H1 (cell line): ENCODE measurements at regions not wholly inside any gene's neighbourhood (a gene's known extent, or its start where the extent isn't known, plus 50 kb on each side); places are given as distances from the start of the nearest gene placed in this dataset.

Experiments used
- CTCF ChIA-PET: fragments of 300-600 bp; sonication (Branson Sonifier 250); formaldehyde crosslinking; loops from one replicate; lab custom pipeline; 2021; ENCODE audit not compliant: partially characterized antibody; lab: Charles Lee
- POLR2A ChIA-PET: fragments of 300-600 bp; sonication (Branson Sonifier 250); formaldehyde crosslinking; loops from one replicate; lab custom pipeline; 2021; ENCODE audit warnings: inconsistent platforms; ENCODE audit not compliant: partially characterized antibody; lab: Charles Lee
- DNase-seq, 2 experiments: peaks; one replicate each; pipeline versions ENCODE4 v3.0.0 to v3.0.0-alpha.2; 2010 to 2022; ENCODE audit warnings: low spot score in 2 of 2, low read depth in 1 of 2, mixed read lengths in 1 of 2
- FAIRE-seq: peaks from 2 replicates; lab custom pipeline; 2011; peaks lifted over from hg19 to GRCh38; lab: Jason Lieb, UNC
- H2AFZ ChIP-seq: 2 replicates; pipeline ENCODE4 v1.8.1; 2012; ENCODE audit warnings: low read length, inconsistent platforms
- H2AK5ac ChIP-seq: 2 replicates; pipeline ENCODE4 v1.6.1; 2013; ENCODE audit warnings: low read depth, low read length
- H2BK120ac ChIP-seq: replicated peaks from 2 replicates; pipeline ENCODE3; 2013; ENCODE audit warnings: low read depth, low read length, inconsistent platforms
- H2BK12ac ChIP-seq: 2 replicates; pipeline ENCODE4 v1.6.1; 2013; ENCODE audit warnings: low read depth, low read length
- H2BK15ac ChIP-seq: 2 replicates; pipeline ENCODE4 v1.6.1; 2013; ENCODE audit warnings: low read length
- H2BK20ac ChIP-seq: 2 replicates; pipeline ENCODE4 v1.6.1; 2013; ENCODE audit warnings: low read length
- H2BK5ac ChIP-seq: 2 replicates; pipeline ENCODE4 v1.6.1; 2013; ENCODE audit warnings: low read depth, low read length
- H3K14ac ChIP-seq: 2 replicates; pipeline ENCODE4 v1.6.1; 2013; ENCODE audit warnings: inconsistent platforms; ENCODE audit not compliant: insufficient read length
- H3K18ac ChIP-seq: 2 replicates; pipeline ENCODE4 v1.6.1; 2013; ENCODE audit warnings: low read length; ENCODE audit errors: extremely low read depth
- H3K23ac ChIP-seq: 2 replicates; pipeline ENCODE4 v1.6.1; 2013; ENCODE audit warnings: inconsistent platforms; ENCODE audit not compliant: insufficient read length
- H3K23me2 ChIP-seq: 2 replicates; pipeline ENCODE4 v1.6.1; 2013; ENCODE audit warnings: low read depth, low read length
- H3K27ac ChIP-seq: 2 replicates; pipeline ENCODE4 v1.6.1; 2011; ENCODE audit warnings: low read depth, low read length, inconsistent platforms
- H3K27me3 ChIP-seq, 4 experiments: replicated peaks in 1 of 4; 1 replicate in 1 of 4; 2 replicates in 3 of 4; pipeline versions ENCODE4 v1.6.1 to v1.8.1; 2011 to 2013; ENCODE audit warnings: low read length in 3 of 4, mild to moderate bottlenecking in 3 of 4, inconsistent platforms in 2 of 4, mixed read lengths in 2 of 4, moderate library complexity in 1 of 4; ENCODE audit not compliant: control insufficient read depth in 3 of 4, insufficient read depth in 3 of 4; ENCODE audit errors: extremely low read depth in 1 of 4
- H3K36me3 ChIP-seq, 4 experiments: 2 replicates each; pipeline versions ENCODE4 v1.6.1 to v1.8.1; 2011 to 2013; ENCODE audit warnings: mild to moderate bottlenecking in 4 of 4, low read length in 3 of 4, moderate library complexity in 2 of 4, control low read depth in 1 of 4, inconsistent platforms in 1 of 4; ENCODE audit not compliant: insufficient read depth in 4 of 4, control insufficient read depth in 2 of 4
- H3K4ac ChIP-seq: replicated peaks from 2 replicates; pipeline ENCODE3; 2013; ENCODE audit warnings: low read length, low read depth, mixed read lengths, inconsistent platforms; ENCODE audit not compliant: insufficient read length
- H3K4me1 ChIP-seq, 4 experiments: replicated peaks in 1 of 4; 1 replicate in 1 of 4; 2 replicates in 3 of 4; pipeline versions ENCODE4 v1.6.1 to v1.8.1; 2011 to 2013; ENCODE audit warnings: low read length in 3 of 4, inconsistent platforms in 2 of 4, mixed read lengths in 1 of 4; ENCODE audit not compliant: insufficient read depth in 4 of 4, control insufficient read depth in 3 of 4
- H3K4me2 ChIP-seq, 2 experiments: 2 replicates each; pipeline versions ENCODE4 v1.6.1 to v1.8.1; 2011 to 2013; ENCODE audit warnings: low read depth in 2 of 2, low read length in 2 of 2, control low read depth in 1 of 2, inconsistent platforms in 1 of 2, mild to moderate bottlenecking in 1 of 2; ENCODE audit not compliant: insufficient read depth in 1 of 2
- H3K4me3 ChIP-seq, 4 experiments: fragments of 200-600, 300-600 bp in 1 of 4; sonication (generic), shearing (Covaris generic), sonication (Bioruptor Twin) in 1 of 4; 2 replicates each; pipeline versions ENCODE4 v1.5.1 to v1.8.1; 2011 to 2016; ENCODE audit warnings: low read length in 4 of 4, low read depth in 3 of 4, control low read depth in 2 of 4, inconsistent platforms in 2 of 4, mild to moderate bottlenecking in 2 of 4, mixed read lengths in 1 of 4, moderate library complexity in 1 of 4; ENCODE audit not compliant: insufficient read depth in 2 of 4; ENCODE audit errors: extremely low read depth in 1 of 4
- H3K56ac ChIP-seq: replicated peaks from 2 replicates; pipeline ENCODE3; 2013; ENCODE audit warnings: low read depth, mild to moderate bottlenecking, mixed read lengths, low read length, inconsistent platforms; ENCODE audit not compliant: insufficient read length
- H3K79me1 ChIP-seq: 2 replicates; pipeline ENCODE4 v1.6.1; 2013; ENCODE audit warnings: low read depth, low read length, control low read depth
- H3K79me2 ChIP-seq, 2 experiments: 2 replicates each; pipeline versions ENCODE4 v1.6.1 to v1.8.1; 2012 to 2013; ENCODE audit warnings: low read length in 2 of 2, mild to moderate bottlenecking in 2 of 2, inconsistent platforms in 1 of 2; ENCODE audit not compliant: insufficient read depth in 2 of 2, control insufficient read depth in 1 of 2
- H3K9ac ChIP-seq, 4 experiments: replicated peaks in 1 of 4; 1 replicate in 1 of 4; 2 replicates in 3 of 4; pipeline versions ENCODE4 v1.6.1 to v1.8.1; 2011 to 2013; ENCODE audit warnings: low read depth in 3 of 4, low read length in 3 of 4, control low read depth in 2 of 4, mild to moderate bottlenecking in 2 of 4, moderate library complexity in 2 of 4, inconsistent platforms in 1 of 4; ENCODE audit errors: extremely low read depth in 1 of 4
- H3K9me3 ChIP-seq, 2 experiments: 2 replicates each; pipeline versions ENCODE4 v1.6.1 to v1.8.1; 2012 to 2013; ENCODE audit warnings: mild to moderate bottlenecking in 2 of 2, moderate library complexity in 2 of 2, control low read depth in 1 of 2, inconsistent platforms in 1 of 2, low read depth in 1 of 2, low read length in 1 of 2, mixed read lengths in 1 of 2; ENCODE audit not compliant: insufficient read depth in 2 of 2
- H4K20me1 ChIP-seq, 2 experiments: replicated peaks in 1 of 2; 2 replicates each; pipeline versions ENCODE3 to v1.8.1; 2011 to 2013; ENCODE audit warnings: inconsistent platforms in 2 of 2, low read length in 2 of 2, mild to moderate bottlenecking in 1 of 2; ENCODE audit not compliant: insufficient read depth in 2 of 2, control insufficient read depth in 1 of 2
- H4K5ac ChIP-seq: 2 replicates; pipeline ENCODE4 v1.6.1; 2013; ENCODE audit warnings: low read length, low read depth, mixed read lengths, inconsistent platforms; ENCODE audit not compliant: insufficient read length
- H4K8ac ChIP-seq: 2 replicates; pipeline ENCODE4 v1.8.0; 2013; ENCODE audit warnings: mild to moderate bottlenecking, moderate library complexity, low read length, inconsistent platforms; ENCODE audit not compliant: insufficient read depth; ENCODE audit errors: extremely low read depth
- H4K91ac ChIP-seq: replicated peaks from 2 replicates; pipeline ENCODE3; 2013; ENCODE audit warnings: low read length, mixed read lengths, inconsistent platforms; ENCODE audit not compliant: insufficient read length
- CTBP2 ChIP-seq: IDR thresholded peaks from 2 replicates; pipeline ENCODE4 v1.7.0; 2011; ENCODE audit warnings: borderline replicate concordance, mild to moderate bottlenecking, moderate library complexity, mixed read lengths, low read length; ENCODE audit not compliant: insufficient read depth, insufficient read length
- E2F6 ChIP-seq: IDR thresholded peaks from 2 replicates; pipeline ENCODE4 v1.6.1; 2012; ENCODE audit warnings: inconsistent platforms
- EP300 ChIP-seq, 2 experiments: IDR thresholded peaks; 1 replicate in 1 of 2; 2 replicates in 1 of 2; pipeline ENCODE4 v1.6.1; 2011 to 2012; ENCODE audit warnings: low read depth in 2 of 2, low read length in 2 of 2, mild to moderate bottlenecking in 2 of 2, borderline replicate concordance in 1 of 2, inconsistent platforms in 1 of 2, moderate library complexity in 1 of 2
- JUN ChIP-seq: IDR thresholded peaks from 2 replicates; pipeline ENCODE4 v1.6.1; 2011; ENCODE audit warnings: low read depth, mild to moderate bottlenecking, improper control_type of control experiment, low read length
- KDM4A ChIP-seq: IDR thresholded peaks from one replicate; pipeline ENCODE4 v1.7.1; 2012; ENCODE audit warnings: low read depth, mild to moderate bottlenecking, moderate library complexity, low read length, inconsistent platforms; ENCODE audit not compliant: severe bottlenecking
- POLR2A ChIP-seq, 2 experiments: IDR thresholded peaks; 1 replicate in 1 of 2; 2 replicates in 1 of 2; pipeline ENCODE4 v1.6.1; 2011; ENCODE audit warnings: low read depth in 2 of 2, low read length in 2 of 2, mild to moderate bottlenecking in 2 of 2; ENCODE audit errors: control extremely low read depth in 1 of 2
- POU5F1 ChIP-seq: IDR thresholded peaks from 2 replicates; pipeline ENCODE4 v1.6.1; 2011; ENCODE audit warnings: low read depth, mild to moderate bottlenecking, low read length, moderate library complexity
- SP2 ChIP-seq: IDR thresholded peaks from 2 replicates; pipeline ENCODE4 v1.6.1; 2012; ENCODE audit warnings: mild to moderate bottlenecking, low read length, inconsistent platforms
- TAF1 ChIP-seq: IDR thresholded peaks from 2 replicates; pipeline ENCODE4 v1.6.1; 2011; ENCODE audit warnings: mild to moderate bottlenecking, low read depth, low read length
- TBP ChIP-seq: IDR thresholded peaks from 2 replicates; pipeline ENCODE4 v1.6.1; 2011; ENCODE audit warnings: low read depth, low read length, improper control_type of control experiment
- USF2 ChIP-seq: IDR thresholded peaks from 2 replicates; pipeline ENCODE4 v1.6.1; 2011; ENCODE audit warnings: low read length, improper control_type of control experiment
- WGBS, 2 experiments: shearing (Covaris generic) in 1 of 2; methylation state at CpG; one replicate each; pipeline versions ENCODE4 v1.1.6 to v1.1.7; 2013 to 2015; ENCODE audit warnings: low lambda C conversion rate in 2 of 2, mixed read lengths in 2 of 2, inconsistent platforms in 1 of 2, low coverage in 1 of 2, missing lambda C conversion rate in 1 of 2; ENCODE audit not compliant: insufficient replicate concordance in 2 of 2, insufficient coverage in 1 of 2, insufficient read length in 1 of 2; ENCODE audit errors: extremely low coverage in 1 of 2, missing lambda C conversion rate in 1 of 2; 5-methylcytosine and 5-hydroxymethylcytosine counted together

DNA sequence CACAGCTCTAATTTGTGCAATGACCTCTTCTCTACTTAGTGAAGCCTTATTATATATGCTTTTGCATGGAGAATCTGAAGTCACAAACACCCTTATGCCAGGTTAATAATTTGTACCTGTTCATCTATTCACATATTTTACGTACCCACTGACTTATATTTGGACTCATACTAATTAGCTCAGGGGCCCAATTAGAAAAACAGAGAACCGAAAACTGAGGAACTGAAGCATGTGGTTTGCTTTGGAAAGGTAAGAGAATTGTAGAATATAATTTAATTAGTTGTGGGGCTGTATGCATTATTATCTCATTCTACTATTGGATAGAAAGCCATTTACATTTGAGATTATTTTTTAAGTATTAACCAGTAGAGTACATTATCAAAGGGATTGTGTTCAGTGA is 805.9 kb upstream of the CITED2 start:
- WGBS, 2 experiments: 93% methylated on average over 2 of the region's 2 CpGs; no CpG with 5 or more reads in 1 of the 2 experiments
- H3K56ac ChIP-seq: no peak overlapping the region
- no peak overlapping the region for H2BK20ac ChIP-seq
- FAIRE-seq (no peak), DNase-seq (no peak)
- no peak overlapping the region for H2BK120ac ChIP-seq
- H3K9me3 ChIP-seq: peaks cover 3 to 4% of the 10 kb centered on the region in 2 experiments; a peak in 2 of 4 replicates
- no peak overlapping the region for H4K8ac ChIP-seq
- no peak overlapping the region for H3K4ac ChIP-seq
- H3K9ac ChIP-seq: no peak overlapping the region
- no peak overlapping the region for H2BK12ac ChIP-seq
- no peak overlapping the region for H3K27ac ChIP-seq
- H3K79me2 ChIP-seq: no peaks in the 10 kb centered on the region
- no peak overlapping the region for H3K14ac ChIP-seq
- no peak overlapping the region for H3K4me2 ChIP-seq
- no peak overlapping the region for H4K5ac ChIP-seq
- H4K91ac ChIP-seq: no peak overlapping the region
- H3K4me1 ChIP-seq: no peaks in the 10 kb centered on the region
- 0 out of 8 replicates have a peak, but pooled peaks cover 0 to 5% (median 2%) of the 10 kb centered on the region in 4 experiments for H3K36me3 ChIP-seq
- H2AFZ ChIP-seq: no peak overlapping the region
- H3K23ac ChIP-seq: no peak overlapping the region
- no peaks in the 10 kb centered on the region for H3K23me2 ChIP-seq
- H3K18ac ChIP-seq: no peak overlapping the region
- H3K27me3 ChIP-seq: no peaks in the 10 kb centered on the region
- ChIA-PET CTCF (interaction anchor here (0.7 kb wide), 1 partner anchor 70 kb away, joined by 3 read pairs; no protein-coding TSS in a partner anchor), POLR2A (no interaction called here)
- no peak overlapping the region for H2BK15ac ChIP-seq
- no peak overlapping the region for H2BK5ac ChIP-seq
- H2AK5ac ChIP-seq: no peak overlapping the region
- H4K20me1 ChIP-seq: no peaks in the 10 kb centered on the region
- H3K79me1 ChIP-seq: no peaks in the 10 kb centered on the region
- no peak overlapping the region for H3K4me3 ChIP-seq
- no peak for TF ChIP-seq TAF1
- no peak for TF ChIP-seq SP2
- no peak for TF ChIP-seq TBP
- no peak for TF ChIP-seq JUN
- TF ChIP-seq POLR2A (IDR thresholded peaks at IDR 0.05; ENCODE audit: control extremely low read depth in 1 of 2, low read depth in 2 of 2, low read length in 2 of 2): no peak
- no peak for TF ChIP-seq CTBP2
- TF ChIP-seq USF2: no peak
- no peak for TF ChIP-seq KDM4A
- no peak for TF ChIP-seq E2F6
- no peak for TF ChIP-seq POU5F1
- no peak for TF ChIP-seq EP300 (IDR thresholded peaks at IDR 0.05; ENCODE audit: borderline replicate concordance in 1 of 2, low read depth in 2 of 2, low read length in 2 of 2)
